HepG2 (cell line): ENCODE measurements at regions not wholly inside any gene's neighbourhood (a gene's known extent, or its start where the extent isn't known, plus 50 kb on each side); places are given as distances from the start of the nearest gene placed in this dataset.

Experiments
- BRF2 ChIP-seq: sonication (generic); formaldehyde crosslinking; IDR thresholded peaks from 2 replicates; pipeline ENCODE4 v1.8.1; 2022; ENCODE audit warnings: mild to moderate bottlenecking, missing genetic modification reagents
- CAMTA2 ChIP-seq: sonication (generic); formaldehyde crosslinking; IDR thresholded peaks from 2 replicates; pipeline ENCODE4 v1.4.0; 2020; ENCODE audit warnings: mild to moderate bottlenecking, missing genetic modification reagents, borderline replicate concordance
- DMTF1 ChIP-seq: sonication (generic); formaldehyde crosslinking; IDR thresholded peaks from 2 replicates; pipeline ENCODE4 v1.4.0; 2020; ENCODE audit warnings: mild to moderate bottlenecking, missing genetic modification reagents
- KDM3A ChIP-seq: IDR thresholded peaks from 2 replicates; pipeline ENCODE4 v1.6.1; 2018; ENCODE audit warnings: low read depth, missing compliant biosample characterization
- PHB2 ChIP-seq: fragments of 450-650 bp; IDR thresholded peaks from 2 replicates; pipeline ENCODE4 v1.6.1; 2018; ENCODE audit not compliant: partially characterized antibody
- ZBTB10 ChIP-seq: sonication (generic); formaldehyde crosslinking; IDR thresholded peaks from 2 replicates; pipeline ENCODE4 v1.4.0; 2020; ENCODE audit warnings: missing genetic modification reagents, borderline replicate concordance
- ZNF264 ChIP-seq: sonication (generic); formaldehyde crosslinking; IDR thresholded peaks from 2 replicates; pipeline ENCODE4 v1.4.0; 2020; ENCODE audit warnings: missing genetic modification reagents
- ZNF350 ChIP-seq: sonication (generic); formaldehyde crosslinking; IDR thresholded peaks from 2 replicates; pipeline ENCODE4 v1.4.0; 2020; ENCODE audit warnings: mild to moderate bottlenecking, low read depth, missing genetic modification reagents, borderline replicate concordance
- ZNF451 ChIP-seq: sonication (generic); formaldehyde crosslinking; IDR thresholded peaks from 2 replicates; pipeline ENCODE4 v1.5.0; 2020; ENCODE audit warnings: mild to moderate bottlenecking, missing genetic modification reagents
- ZNF562 ChIP-seq: sonication (generic); formaldehyde crosslinking; IDR thresholded peaks from 2 replicates; pipeline ENCODE4 v1.8.0; 2022; ENCODE audit warnings: missing genetic modification reagents, borderline replicate concordance
- ZNF878 ChIP-seq: sonication (generic); formaldehyde crosslinking; IDR thresholded peaks from 2 replicates; pipeline ENCODE4 v1.8.1; 2023; ENCODE audit warnings: mild to moderate bottlenecking, missing genetic modification reagents, moderate library complexity

GRCh38 chr12:91632042-91632786 is 449.6 kb upstream of the DCN start (continued):
- TF ChIP-seq CAMTA2 (CRISPR knock-in tag) = no peak
- no peak for TF ChIP-seq KDM3A (CRISPR knock-in tag)
- TF ChIP-seq ZBTB10 = no peak
- TF ChIP-seq BRF2 (CRISPR knock-in tag) = no peak
- no peak for TF ChIP-seq PHB2
- no peak for TF ChIP-seq DMTF1 (CRISPR knock-in tag)
- TF ChIP-seq ZNF264 = no peak
- no peak for TF ChIP-seq ZNF562 (CRISPR knock-in tag)
- no peak for TF ChIP-seq ZNF350 (CRISPR knock-in tag)
- TF ChIP-seq ZNF878 (CRISPR knock-in tag) = no peak
- no peak for TF ChIP-seq ZNF451
